GM19455 (cell line): ENCODE measurements at regions not wholly inside any gene's neighbourhood (a gene's known extent, or its start where the extent isn't known, plus 50 kb on each side); places are given as distances from the start of the nearest gene placed in this dataset.
A peak's percentile ranks its signal among the peaks of the same experiment; 100 is the strongest.

Experiments
- ATAC-seq: cut with Tn5 transposase; IDR thresholded peaks from one replicate; pipeline ENCODE4 v1.9.1; 2021; ENCODE audit not compliant: unreplicated experiment

DNA sequence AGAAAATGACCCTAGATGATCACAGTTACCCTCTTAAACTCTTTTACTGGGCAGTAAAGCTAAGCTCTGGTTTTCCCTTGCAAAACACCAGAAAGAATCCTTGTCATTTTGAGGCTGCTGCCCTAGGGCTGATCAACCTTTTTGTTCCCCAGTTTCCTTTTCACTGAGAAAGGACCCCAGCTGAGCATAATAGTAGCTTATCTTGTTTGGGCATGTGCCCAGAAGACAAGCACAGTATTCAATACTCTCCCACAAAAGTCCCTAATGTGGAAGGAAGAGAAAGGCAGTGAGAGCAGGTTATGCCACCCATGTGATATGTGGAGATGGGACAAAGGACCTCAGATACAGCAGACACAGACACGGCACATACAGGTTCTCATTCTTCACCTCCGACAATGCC, 332.6 kb upstream of the TMPO start:
- no peak for ATAC-seq

DNA sequence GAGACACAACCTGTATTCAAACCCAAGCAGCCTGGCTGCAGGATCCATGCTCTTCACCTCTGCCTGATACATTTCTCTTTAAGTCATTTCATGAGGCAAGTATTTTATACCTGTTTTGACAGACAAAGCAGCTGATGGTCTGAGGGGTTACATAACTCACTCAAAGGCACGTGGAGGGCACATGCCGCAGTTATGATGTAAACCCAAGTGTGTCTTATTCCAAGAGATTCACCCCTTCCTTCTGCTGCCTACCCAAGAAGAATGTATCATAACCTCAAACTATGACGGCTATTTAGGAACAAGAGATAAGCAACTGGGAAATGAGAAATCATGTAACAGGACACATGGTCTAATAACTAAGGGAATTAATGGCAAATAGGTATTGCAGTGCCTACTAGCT, 329.8 kb upstream of the TMPO start:
- no peak for ATAC-seq

DNA sequence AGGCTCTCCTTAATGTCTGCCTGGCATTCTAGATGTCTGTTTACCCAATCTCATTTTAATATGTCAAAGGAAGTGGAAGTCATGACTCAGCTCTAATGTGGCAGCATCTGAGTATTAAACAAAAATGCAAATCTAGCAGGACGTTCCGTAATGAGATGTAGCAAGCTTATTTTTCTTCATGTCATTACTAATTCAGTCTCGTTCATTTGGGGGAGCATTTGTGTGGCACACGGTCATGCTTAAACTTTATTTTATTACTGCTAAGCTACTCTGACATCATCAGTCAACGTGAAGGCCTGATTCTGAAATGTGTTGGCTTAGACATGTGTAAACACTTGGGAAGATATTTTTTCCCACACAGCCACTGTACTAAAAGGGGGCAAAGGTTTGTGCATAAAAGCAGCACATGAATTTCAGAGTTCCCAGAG, 326.7 kb upstream of the TMPO start:
- ATAC-seq: no peak

DNA sequence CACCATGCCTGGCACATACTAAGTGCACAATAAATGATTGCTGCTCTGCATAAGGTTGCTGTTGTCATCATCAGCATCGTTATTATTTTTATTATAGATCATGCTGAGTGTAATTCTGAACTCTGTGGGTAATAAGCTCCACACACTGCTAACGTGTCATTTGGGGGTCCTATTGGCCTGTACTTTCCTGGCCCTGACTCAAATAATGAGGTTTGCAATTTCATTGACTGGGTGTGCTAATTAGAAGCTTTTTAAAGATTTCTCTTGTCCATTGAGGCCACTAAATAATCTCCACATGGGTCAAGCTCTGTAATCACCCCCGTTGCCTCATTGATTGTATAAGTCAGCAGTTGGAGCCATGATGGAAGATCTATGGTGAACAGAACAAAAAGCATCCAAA, 320.8 kb upstream of the TMPO start:
- ATAC-seq: no peak

DNA sequence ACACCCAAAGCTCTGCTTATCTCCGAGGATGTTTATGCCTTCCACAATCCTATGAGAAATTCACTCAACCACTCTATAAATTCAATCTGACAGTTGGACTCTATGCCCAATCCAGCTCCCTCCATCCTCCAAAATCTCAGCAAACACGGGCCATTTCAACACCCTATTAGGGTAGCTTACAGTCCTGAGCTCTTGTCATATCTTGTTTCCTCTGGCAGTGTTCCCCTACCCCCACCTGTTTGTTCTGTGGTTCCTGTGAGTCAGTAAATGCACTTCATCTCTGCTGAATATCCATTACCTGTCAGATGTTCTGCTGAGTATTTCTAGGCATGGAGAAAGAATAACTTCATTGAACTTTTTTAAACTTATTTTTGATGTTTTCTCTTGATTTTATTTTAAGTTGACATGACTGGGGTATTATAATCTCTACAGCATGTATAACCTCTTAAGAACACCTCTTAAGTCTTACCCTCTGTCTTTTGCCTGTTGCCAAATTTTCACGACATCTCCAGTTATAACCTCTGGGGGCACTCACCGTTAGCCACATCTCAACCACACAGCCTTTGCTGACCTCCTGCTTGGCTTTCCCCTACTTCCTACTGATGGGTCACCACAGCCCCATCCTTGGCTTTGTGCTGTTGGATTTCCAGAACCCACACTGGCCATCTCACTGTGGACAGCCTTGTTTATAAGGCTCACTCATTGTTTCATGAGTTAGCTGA, 317.0 kb upstream of the TMPO start:
- ATAC-seq: no peak

DNA sequence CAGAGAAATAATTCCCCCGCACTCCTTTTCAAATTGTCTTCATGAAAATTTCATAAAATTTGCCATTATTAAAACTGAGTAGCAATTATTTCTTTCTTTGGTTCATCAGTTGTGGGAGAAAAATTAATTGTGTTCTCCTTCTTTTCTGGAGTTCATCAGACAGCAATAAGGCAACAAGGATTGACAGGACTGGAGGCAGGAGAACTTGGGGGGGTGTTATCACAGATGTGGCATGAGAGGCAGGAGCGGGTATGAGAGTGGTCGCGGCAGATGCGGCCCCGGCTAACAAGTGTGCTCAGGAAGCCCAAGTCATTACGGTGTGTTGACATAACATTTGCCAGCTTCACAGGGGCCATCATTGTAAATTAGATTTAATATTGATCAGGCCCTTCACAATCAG, 306.6 kb upstream of the TMPO start:
- no peak for ATAC-seq

DNA sequence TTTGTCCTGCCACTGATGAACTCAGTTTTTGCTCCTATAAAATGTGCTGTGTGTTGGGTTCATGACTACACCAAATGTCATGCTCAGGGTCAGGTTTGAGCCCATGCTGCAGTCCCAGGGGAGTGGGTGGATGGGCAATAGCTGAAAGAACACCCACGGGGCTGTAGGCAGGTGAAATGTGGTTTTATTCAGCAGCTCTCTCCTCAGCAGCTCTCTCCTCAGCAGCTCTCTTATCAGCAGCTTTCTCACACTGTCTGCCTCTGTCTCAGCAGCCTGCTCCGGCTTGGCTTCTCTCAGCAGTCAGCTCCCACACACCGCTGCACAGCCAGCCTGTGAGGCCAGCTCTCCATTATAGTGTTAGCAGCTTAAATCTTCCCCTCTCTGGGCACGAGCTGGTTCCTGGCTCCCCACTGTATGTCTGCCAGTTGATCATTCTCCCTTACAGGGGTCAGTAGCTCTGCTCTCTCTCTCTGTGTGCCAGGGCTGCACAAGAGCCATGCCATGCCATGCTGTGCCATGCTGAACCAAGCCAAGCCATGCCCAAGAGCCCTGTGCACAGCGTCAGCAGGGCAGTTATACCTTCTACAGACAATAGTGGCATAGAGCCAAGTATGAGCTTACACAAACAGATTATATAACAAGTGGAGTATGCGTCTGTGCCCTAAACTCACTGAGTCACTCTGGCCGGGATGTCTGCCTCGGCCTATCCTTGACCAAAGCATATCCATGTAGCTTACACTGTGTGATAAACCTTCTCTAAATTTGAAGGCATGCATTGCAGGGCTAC, 303.3 kb upstream of the TMPO start:
- ATAC-seq: no peak

DNA sequence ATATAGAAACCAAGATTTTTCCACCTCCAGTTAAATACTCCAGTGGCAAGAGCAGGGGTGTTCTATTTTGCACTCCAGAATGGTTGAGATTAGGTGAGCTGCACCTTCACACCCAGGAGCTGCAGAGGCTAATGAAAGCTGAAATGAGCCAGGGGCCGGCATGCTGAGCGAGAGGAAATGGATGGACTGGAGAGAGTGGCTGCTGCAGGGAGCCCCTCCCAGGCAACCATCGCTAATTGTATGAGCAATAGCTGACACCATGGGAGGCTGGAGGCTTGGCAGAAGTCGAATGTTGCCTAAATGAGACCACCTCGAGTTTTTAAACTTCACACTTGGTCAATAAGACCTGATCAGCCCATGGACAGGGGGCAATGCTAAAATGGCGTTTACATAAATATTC, 301.8 kb upstream of the TMPO start:
- ATAC-seq: no peak

DNA sequence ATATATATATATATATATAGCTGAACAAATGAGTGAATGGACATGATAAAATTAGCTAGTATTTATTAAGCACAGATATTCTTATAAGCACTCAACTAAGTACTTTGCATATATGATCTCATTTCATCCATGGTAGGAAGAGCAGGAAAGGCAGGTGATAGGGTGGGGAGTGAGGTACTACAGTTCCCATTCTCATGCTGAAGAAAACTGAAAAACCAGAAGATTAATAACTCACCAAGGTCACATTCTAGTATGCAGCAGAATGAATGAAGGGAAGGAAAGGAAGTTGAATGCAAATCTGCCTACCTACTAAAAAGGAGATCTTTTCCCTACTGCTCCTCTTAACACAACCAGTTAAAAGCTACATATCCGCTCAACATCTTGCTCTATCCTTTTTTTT, 298.1 kb upstream of the TMPO start:
- no peak for ATAC-seq

DNA sequence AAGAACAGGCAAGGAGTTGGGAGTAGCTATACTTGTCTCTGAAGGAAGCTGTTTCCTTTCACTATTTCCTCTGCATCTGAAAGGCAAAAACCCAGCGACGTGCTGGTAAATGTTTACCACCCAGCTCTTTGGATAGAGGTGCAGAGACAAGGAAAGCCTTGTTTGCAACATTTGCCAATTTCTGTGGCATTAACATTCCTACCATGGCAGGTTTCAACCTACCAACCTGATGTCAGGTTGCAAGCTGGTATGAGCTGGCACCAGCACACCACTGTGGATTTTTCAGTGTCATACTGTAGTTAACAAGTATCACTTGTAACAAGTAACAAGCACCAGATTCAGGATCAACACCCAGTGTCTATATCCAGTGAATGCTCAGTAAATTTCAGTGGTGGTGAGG, 294.8 kb upstream of the TMPO start:
- ATAC-seq: no peak

DNA sequence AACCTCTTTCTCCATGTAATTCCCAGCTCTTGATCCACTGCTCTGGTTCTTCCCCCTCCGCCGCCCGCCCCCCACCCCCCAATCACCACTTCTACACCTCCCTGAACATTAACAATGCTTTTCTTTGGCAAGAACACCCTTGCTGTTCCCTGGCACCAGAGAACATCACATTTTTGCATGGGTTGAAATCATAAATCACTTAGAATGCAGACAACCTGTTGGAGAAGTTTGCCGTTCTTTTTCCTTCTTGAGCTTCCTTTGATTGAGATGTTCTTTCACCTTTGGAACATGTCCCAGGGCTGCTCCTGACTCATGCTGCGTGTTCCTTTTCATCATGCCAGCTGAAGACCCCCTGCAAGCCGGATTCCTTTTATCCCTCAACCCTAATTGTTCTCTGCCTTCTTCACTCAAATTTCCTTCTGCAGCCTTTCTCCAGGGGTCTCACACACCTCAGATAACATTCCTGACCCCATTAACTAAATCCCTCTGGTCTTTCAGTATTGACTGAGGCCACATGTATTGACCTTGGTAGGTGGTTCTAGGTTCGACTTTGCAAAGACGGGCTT, 294.1 kb upstream of the TMPO start:
- ATAC-seq: no peak

DNA sequence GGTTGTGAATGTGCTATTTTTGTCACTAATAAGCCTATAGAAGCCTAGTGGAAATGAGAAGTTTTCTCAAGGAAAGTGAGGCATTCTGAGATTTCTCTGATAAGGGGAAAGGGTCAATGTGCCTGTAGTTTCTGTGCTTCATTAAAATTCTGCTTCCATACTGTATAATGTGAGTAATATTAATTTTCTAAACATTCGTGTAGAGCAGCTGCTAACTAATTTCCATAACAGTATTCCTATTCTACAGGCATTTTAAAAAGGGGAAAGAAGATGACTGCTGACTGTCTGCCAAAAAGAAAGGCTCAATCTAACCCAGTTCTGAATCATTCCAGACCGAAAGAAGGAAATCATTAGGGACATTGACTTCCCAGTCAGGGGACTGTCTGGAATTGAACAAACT, 293.3 kb upstream of the TMPO start:
- no peak for ATAC-seq

DNA sequence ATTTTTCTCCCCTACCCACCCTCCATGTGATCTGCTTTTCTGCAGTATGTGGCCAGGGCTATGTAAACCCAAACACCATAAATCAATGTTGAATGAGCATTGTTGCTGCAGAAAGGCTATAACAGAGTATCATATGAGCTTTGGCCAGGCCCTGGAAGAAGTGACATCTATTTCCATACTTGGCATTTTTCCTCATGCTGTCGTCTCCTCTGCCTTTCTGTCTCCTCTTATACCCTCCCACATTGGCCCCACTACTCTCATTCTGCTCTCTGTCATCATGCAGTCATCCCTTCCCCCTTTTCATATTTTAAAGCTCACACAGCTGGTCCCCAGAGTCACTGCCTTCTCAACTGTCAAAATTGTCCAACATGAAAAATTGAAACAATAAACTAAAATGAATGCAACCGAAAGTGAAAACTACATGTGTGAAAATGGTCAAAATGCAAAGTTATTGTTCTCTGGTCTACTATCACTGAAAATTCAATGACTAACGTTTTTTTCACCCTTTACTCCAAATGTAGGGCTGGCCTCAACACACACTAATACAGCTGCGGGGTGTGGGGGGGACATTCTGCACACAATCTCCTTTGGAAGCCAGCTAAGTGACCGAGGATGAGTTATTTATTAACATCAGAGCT, 290.7 kb upstream of the TMPO start:
- ATAC-seq: peak; percentile 81

DNA sequence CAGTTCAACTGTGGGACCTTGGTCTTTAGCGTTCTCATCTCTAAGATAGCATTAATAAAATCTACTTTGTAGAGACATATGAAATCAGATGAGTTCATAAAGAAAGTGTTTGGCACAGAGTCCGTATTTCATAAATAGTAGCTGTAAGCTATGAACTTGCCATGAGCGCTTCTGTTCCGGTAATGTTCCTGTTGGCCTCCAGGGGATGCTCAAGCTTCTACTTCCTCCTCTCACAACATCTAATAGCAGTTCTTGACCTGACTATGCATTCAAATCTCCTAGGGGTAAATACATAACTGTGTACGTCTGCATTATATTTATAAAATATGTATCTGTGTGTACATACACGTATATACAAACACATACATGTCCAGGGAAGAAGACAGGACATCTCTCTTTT, 288.2 kb upstream of the TMPO start:
- ATAC-seq: no peak

DNA sequence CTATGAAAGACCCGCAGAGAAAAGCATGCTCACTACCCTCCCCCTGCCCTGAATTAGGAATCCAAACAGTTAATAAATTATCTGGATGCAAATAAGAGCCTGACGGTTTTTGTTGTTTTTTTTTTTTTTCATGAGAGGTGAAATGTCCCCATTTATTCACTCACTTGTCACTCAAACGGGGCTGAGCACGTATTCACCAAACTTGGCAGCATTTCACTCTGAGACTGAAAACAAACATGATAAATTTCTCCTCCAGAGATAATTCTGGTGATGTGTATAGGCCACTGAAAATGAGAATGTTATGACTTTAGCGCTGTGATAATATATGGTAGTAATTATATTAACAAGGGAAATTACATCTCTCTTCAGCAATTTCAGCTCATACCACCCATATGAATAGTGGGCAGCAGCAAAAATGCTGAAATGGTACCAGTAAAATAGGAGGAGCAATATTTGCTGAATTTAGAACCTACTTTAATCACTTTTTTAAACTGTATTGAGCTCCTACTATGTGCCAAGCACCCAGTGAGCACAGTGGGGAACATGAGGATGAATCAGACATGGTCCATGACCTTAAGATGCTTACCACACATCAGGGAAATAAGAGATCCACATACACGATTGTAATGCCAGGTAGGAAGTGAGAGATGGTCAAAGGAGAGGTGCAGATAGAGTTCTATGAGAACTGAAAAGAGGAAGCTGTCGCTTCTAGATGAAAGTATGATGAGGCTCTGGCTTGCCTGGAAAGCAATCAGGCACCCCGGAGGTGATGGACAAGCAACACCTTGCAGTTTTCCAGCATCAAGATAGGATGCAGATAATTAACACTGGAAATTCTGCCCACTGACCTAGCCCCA, 286.5 kb upstream of the TMPO start:
- ATAC-seq: no peak

DNA sequence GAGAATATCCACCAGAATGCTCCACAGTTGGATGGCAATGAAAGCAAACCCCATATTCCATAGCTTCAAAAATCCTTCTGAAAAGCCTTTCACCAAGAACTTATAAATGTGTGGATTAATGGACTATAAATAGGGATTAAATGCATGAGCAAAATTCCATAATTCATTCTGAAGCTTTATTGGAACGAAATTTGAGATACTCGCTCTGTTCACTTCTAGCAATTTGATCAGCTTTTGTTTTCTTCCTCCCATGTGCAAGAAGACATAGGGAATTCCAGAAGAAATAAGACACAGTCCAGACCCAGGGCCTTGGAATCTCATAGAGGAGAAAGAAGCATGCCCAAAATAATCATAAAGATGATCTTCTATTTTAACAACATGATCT, 285.9 kb upstream of the TMPO start:
- no peak for ATAC-seq

DNA sequence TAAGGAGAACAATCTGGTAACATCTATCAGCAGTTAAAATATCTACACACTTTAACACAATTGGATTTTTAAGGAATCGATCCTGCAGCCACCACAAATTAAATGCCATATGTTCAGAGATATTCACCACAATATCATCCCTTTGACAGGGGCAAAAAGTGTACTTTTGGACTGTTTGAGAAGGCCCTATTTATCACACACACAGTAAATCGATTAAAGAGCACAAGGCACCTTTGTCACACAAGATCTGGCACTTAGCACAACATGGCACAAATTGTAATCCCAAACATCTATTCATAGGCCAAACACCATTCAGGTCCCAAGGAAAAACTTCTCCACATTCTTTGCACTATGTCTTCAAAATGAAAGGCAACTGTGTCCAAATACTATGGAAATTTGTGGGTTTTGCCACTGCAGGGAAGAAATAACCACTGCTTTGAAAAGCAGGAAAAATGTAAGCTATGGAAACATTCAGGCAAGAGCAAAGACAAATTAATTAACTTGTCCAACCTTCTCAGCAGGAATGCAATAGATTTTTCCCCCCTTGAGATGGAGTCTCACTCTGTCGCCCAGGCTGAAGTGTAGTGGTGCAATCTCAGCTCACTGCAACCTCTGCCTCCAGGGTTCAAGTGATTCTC, 282.5 kb upstream of the TMPO start:
- no peak for ATAC-seq

DNA sequence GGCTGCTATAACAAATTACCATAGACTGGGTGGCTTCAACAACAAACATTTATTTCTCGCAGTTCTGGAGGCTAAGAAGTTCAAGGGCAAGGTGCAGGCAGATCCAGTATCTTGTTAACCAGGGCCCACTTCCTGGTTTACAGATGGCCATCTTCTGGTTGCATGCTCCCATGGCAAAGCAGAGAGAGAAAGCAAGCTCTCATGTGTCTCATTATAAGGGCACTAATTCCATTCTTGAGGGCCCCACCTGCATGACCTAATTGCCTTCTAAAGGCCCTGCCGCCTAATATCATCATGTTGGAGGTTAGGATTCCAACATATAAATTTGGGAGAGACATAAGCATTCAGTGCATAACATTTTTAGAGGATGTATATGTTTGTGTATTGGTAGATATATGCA, 280.1 kb upstream of the TMPO start:
- ATAC-seq: no peak

DNA sequence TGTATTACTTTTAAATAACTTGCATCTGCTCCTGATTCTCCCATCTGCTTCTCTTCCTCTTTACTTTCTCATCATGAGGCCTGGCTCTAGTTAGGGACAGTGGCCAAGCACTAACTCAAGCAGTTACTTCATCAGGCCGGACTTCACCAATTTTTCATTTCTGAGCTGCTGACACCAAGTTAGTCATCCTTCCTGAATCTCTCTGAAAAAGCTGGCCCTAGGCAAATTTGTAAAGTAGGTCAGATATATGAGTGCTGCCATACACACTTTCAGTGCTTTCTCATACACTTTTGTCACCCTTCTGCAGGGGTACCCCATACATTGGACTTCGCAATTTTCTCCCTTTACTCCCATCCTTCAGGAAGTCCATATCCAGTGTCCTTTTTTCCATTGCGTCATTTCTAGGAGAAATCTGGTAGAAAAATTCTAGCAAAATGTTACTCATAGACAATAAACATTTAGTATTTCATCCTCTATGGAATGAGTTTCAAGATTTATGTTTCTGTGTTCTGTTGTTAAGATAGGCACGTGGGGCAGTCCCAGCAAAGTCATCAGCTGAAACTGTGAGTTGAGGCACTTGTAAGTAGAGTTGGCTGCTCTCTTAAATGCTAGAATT, 276.8 kb upstream of the TMPO start:
- ATAC-seq: no peak

DNA sequence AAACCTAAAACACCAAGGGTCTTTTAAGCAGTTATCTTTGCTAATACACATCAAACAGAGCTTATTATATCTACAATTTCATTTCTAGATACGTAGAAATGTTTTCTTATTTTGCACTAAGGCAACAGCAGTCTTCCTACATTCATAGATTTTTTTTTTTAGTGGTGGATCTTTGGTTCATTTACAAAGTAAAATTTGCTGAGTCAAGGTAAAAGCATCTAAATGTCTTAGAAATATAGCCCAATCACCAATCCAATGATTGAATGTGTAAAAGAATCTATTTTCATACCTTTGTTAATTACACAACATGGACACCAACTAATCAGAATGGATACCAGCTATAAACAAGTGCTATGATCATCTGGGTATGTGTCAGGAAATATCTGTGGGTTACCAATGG, 272.2 kb upstream of the TMPO start:
- no peak for ATAC-seq
